GM23248 (cell line): ENCODE measurements at regions not wholly inside any gene's neighbourhood (a gene's known extent, or its start where the extent isn't known, plus 50 kb on each side); places are given as distances from the start of the nearest gene placed in this dataset. TPM values are rescaled to one million over a fixed set of nuclear protein-coding genes. Genes with fewer than 3 reads are reported as not detected.

Source experiments
- DNase-seq: peaks from one replicate; pipeline ENCODE4 v3.0.0-alpha.2; 2015
- H2AFZ ChIP-seq: fragments of 200-600 bp; sonication (generic); 2 replicates; pipeline ENCODE4 v1.6.1; 2016; ENCODE audit warnings: antibody characterized with exemption
- H3F3A ChIP-seq: fragments of 200-600 bp; sonication (generic); 2 replicates; pipeline ENCODE4 v1.6.1; 2016; ENCODE audit warnings: mild to moderate bottlenecking, antibody characterized with exemption, mixed run types; ENCODE audit not compliant: insufficient read depth
- H3K27ac ChIP-seq: fragments of 200-600 bp; sonication (generic); 2 replicates; pipeline ENCODE4 v1.5.1; 2016; ENCODE audit warnings: mild to moderate bottlenecking
- H3K27me3 ChIP-seq: fragments of 200-600 bp; sonication (generic); replicated peaks from 2 replicates; pipeline ENCODE4 v1.6.1; 2016; ENCODE audit warnings: mild to moderate bottlenecking; ENCODE audit not compliant: insufficient read depth
- H3K36me3 ChIP-seq: fragments of 200-600 bp; sonication (generic); 2 replicates; pipeline ENCODE4 v1.6.1; 2016; ENCODE audit warnings: low read depth, mild to moderate bottlenecking
- H3K4me1 ChIP-seq: fragments of 200-600 bp; sonication (generic); 2 replicates; pipeline ENCODE4 v1.6.1; 2016; ENCODE audit warnings: mild to moderate bottlenecking; ENCODE audit not compliant: insufficient read depth
- H3K4me2 ChIP-seq: fragments of 200-600 bp; sonication (generic); one replicate; pipeline ENCODE4 v1.6.1; 2016; ENCODE audit warnings: mild to moderate bottlenecking; ENCODE audit not compliant: unreplicated experiment
- H3K4me3 ChIP-seq: fragments of 200-600 bp; sonication (generic); 2 replicates; pipeline ENCODE4 v1.5.1; 2016; ENCODE audit warnings: mild to moderate bottlenecking
- H3K79me2 ChIP-seq: fragments of 200-600 bp; sonication (generic); 2 replicates; pipeline ENCODE4 v1.6.1; 2016; ENCODE audit warnings: mild to moderate bottlenecking; ENCODE audit not compliant: insufficient read depth
- H3K9ac ChIP-seq: fragments of 200-600 bp; sonication (generic); 2 replicates; pipeline ENCODE4 v1.6.1; 2016; ENCODE audit warnings: mild to moderate bottlenecking
- H3K9me2 ChIP-seq: fragments of 200-600 bp; sonication (generic); 2 replicates; pipeline ENCODE4 v1.6.1; 2016; ENCODE audit warnings: mixed run types, mild to moderate bottlenecking, moderate library complexity; ENCODE audit not compliant: insufficient read depth
- H3K9me3 ChIP-seq: fragments of 200-600 bp; sonication (generic); one replicate; pipeline ENCODE4 v1.6.1; 2017; ENCODE audit warnings: low read depth
- H4K20me1 ChIP-seq: fragments of 200-600 bp; sonication (generic); 2 replicates; pipeline ENCODE4 v1.6.0; 2016; ENCODE audit not compliant: insufficient read depth
- EZH2 ChIP-seq: fragments of 200-600 bp; sonication (generic); IDR thresholded peaks from 2 replicates; pipeline ENCODE4 v1.6.1; 2018; ENCODE audit warnings: antibody characterized with exemption, mild to moderate bottlenecking; ENCODE audit not compliant: insufficient read depth, poor library complexity, severe bottlenecking
- EZH2phosphoT487 ChIP-seq: fragments of 200-600 bp; sonication (generic); IDR thresholded peaks from 2 replicates; pipeline ENCODE4 v1.6.1; 2018; ENCODE audit warnings: antibody characterized with exemption, moderate library complexity, mild to moderate bottlenecking, low read depth; ENCODE audit not compliant: insufficient read depth
- WGBS, 2 experiments: methylation state at CpG; one replicate each; pipeline ENCODE4 v1.1.6; 2015 to 2017; ENCODE audit warnings: low lambda C conversion rate in 2 of 2, low coverage in 1 of 2; ENCODE audit errors: missing lambda C conversion rate in 2 of 2; 5-methylcytosine and 5-hydroxymethylcytosine counted together
- in situ Hi-C: fragments of 300-500 bp; cut with MboI; formaldehyde crosslinking; loops from 2 replicates; pipeline ENCODE4 v1.15.0; 2020
- microRNA counts: library from miRNA; unstranded; fragments of <30 nt; microRNA quantifications from one replicate; lab custom pipeline; 2016
- microRNA-seq: library from miRNA; unstranded; fragments of <30 nt; microRNA quantifications from one replicate; pipeline ENCODE4, GENCODE V29; 2016; ENCODE audit warnings: borderline number of aligned reads
- small RNA-seq: library from RNA; depleted of rRNA; stranded (forward); fragments of <200 nt; gene quantifications from one replicate; pipeline ENCODE3, GENCODE V24; 2014; ENCODE audit warnings: low read depth, low replicate concordance

DNA sequence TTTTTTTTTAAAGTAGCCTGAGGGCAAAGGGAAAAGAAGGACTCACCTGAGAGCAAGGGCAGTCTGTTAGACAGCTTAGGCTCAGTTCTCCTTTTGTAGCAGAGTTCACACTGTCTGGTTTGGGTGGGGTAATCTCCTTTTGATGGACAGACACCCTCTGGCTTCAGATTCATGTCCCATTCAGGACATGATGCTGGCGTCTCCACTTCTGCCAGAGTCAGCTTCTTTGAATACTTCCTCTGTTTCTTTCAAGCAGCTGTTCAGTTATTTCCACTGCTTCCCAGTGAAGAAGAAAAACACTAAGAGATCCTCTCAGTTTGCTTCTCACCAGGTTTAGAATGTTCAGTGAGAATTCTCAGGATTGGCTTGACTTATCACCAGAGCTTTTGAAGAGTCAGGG is 79.0 kb upstream of the HSD17B12 start:
- Histone ChIP-seq H3K9me2 (no peaks in the 10 kb centered on the region), H3K36me3 (no peaks in the 10 kb centered on the region), H4K20me1 (no peaks in the 10 kb centered on the region), H3K4me2 (no peak overlapping the region), H3K9me3 (no peaks in the 10 kb centered on the region), H3K27me3 (no peaks in the 10 kb centered on the region), H3K4me1 (no peaks in the 10 kb centered on the region), H2AFZ (no peak overlapping the region), H3K9ac (no peak overlapping the region), H3K27ac (no peak overlapping the region), H3K79me2 (no peaks in the 10 kb centered on the region), H3F3A (no peaks in the 10 kb centered on the region), H3K4me3 (no peak overlapping the region)
- DNase-seq, result no peak
- in situ Hi-C loops, result no loop called here
- TF ChIP-seq EZH2phosphoT487, result no peak
- no peak for TF ChIP-seq EZH2
- 50 to 63% methylated on average over 1 of the region's 1 CpG for WGBS, 2 experiments

DNA sequence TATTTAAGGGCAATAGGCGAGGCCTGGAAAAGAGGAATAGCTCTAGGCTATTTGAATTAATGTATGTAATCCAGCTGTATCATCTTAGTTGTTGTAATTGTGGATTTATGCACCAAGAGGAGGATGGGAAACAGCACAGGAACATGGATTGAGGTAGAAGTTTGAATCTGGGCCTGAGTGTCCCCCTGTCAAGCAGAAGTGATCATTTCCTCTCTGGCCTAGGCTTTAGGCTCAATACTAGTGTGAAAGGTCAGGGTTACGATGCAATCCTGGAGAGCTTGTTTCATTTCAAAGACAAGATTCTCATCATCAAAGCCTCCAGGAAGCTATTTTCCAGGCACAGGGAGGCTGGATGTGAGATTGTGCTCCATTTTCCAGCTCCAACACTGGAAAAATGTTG is 77.9 kb upstream of the HSD17B12 start:
- no peaks in the 10 kb centered on the region for H3K4me1 ChIP-seq
- no peak overlapping the region for H3K9ac ChIP-seq
- no peak overlapping the region for H3K27ac ChIP-seq
- no peaks in the 10 kb centered on the region for H3K9me2 ChIP-seq
- no peaks in the 10 kb centered on the region for H3K9me3 ChIP-seq
- in situ Hi-C loops, result no loop called here
- H3K27me3 ChIP-seq, result no peaks in the 10 kb centered on the region
- no peaks in the 10 kb centered on the region for H3F3A ChIP-seq
- no peaks in the 10 kb centered on the region for H3K79me2 ChIP-seq
- TF ChIP-seq EZH2phosphoT487 (no peak), EZH2 (no peak)
- WGBS, 2 experiments, result 61 to 72% methylated on average over 2 of the region's 2 CpGs
- no peak overlapping the region for H3K4me3 ChIP-seq
- H3K4me2 ChIP-seq, result no peak overlapping the region
- H2AFZ ChIP-seq, result no peak overlapping the region
- H4K20me1 ChIP-seq, result no peaks in the 10 kb centered on the region
- DNase-seq, result no peak
- no peaks in the 10 kb centered on the region for H3K36me3 ChIP-seq

DNA sequence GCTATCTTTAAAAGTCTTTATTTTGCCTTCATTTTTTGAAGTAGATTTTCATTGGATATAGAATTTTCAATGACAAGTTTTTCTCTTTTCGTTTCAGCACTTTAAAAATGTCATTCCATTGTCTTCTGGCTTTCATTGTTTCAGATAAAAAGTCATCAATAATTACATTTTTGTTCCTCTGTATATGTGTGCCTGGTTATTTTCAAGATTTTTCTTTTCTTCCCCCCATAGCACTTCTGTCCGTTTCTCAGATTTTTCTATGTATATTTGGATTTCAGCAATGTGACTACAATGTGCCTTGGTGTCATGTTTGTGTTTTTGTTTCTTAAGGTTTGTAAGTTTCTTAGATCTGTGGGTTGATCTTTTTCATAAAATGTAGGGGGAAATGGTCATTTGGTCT is 66.3 kb upstream of the HSD17B12 start:
- Histone ChIP-seq H3K36me3 (no peaks in the 10 kb centered on the region), H2AFZ (no peak overlapping the region), H3K27ac (no peak overlapping the region), H3K9me2 (no peaks in the 10 kb centered on the region), H3F3A (no peaks in the 10 kb centered on the region), H3K27me3 (no peaks in the 10 kb centered on the region), H3K9ac (no peak overlapping the region), H3K4me3 (no peak overlapping the region), H4K20me1 (no peaks in the 10 kb centered on the region), H3K4me2 (no peak overlapping the region), H3K79me2 (no peaks in the 10 kb centered on the region), H3K4me1 (no peaks in the 10 kb centered on the region), H3K9me3 (no peaks in the 10 kb centered on the region)
- no peak for TF ChIP-seq EZH2
- TF ChIP-seq EZH2phosphoT487, result no peak
- no peak for DNase-seq
- in situ Hi-C loops, result no loop called here
- WGBS, 2 experiments, result 44 to 49% methylated on average over 2 of the region's 2 CpGs

DNA sequence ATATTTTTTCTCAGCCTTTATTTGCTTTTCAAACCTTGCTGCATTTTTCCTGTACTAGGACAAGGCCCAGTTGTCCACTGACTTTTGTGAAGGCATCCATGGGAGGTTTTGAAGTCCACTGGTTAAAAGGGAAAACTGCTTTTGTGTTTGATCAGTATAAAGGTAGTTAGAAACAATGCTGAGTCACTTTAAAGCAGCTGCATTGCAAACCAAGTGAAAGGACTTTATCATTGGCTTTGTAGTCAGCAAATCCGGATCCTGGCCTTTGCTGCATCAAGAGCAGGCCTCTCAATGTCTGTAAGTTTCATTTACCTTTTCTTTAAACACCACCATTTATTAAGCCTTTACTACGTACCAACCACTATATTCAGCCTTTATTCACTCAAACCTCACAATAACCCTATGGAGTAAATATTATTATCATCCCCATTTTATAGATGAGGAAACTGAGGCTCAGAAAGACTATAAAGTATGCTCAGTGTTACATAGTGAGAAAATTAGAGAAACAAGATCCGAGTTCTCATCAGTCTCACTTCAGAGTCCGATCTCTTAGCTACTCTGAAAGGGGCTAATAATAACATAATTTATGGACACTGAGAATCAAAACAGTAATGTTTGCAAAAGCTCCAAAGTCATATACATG is 60.6 kb upstream of the HSD17B12 start:
- no peaks in the 10 kb centered on the region for H4K20me1 ChIP-seq
- no peaks in the 10 kb centered on the region for H3F3A ChIP-seq
- no peaks in the 10 kb centered on the region for H3K4me1 ChIP-seq
- in situ Hi-C loops, result no loop called here
- H2AFZ ChIP-seq, result no peak overlapping the region
- H3K27ac ChIP-seq, result no peak overlapping the region
- no peak overlapping the region for H3K4me2 ChIP-seq
- H3K79me2 ChIP-seq, result no peaks in the 10 kb centered on the region
- H3K27me3 ChIP-seq, result no peaks in the 10 kb centered on the region
- TF ChIP-seq EZH2phosphoT487 (no peak), EZH2 (no peak)
- H3K9me2 ChIP-seq, result no peaks in the 10 kb centered on the region
- H3K9ac ChIP-seq, result no peak overlapping the region
- 82 to 88% methylated on average over 4 of the region's 4 CpGs for WGBS, 2 experiments
- no peak for DNase-seq
- H3K9me3 ChIP-seq, result no peaks in the 10 kb centered on the region
- no peaks in the 10 kb centered on the region for H3K36me3 ChIP-seq
- H3K4me3 ChIP-seq, result no peak overlapping the region

DNA sequence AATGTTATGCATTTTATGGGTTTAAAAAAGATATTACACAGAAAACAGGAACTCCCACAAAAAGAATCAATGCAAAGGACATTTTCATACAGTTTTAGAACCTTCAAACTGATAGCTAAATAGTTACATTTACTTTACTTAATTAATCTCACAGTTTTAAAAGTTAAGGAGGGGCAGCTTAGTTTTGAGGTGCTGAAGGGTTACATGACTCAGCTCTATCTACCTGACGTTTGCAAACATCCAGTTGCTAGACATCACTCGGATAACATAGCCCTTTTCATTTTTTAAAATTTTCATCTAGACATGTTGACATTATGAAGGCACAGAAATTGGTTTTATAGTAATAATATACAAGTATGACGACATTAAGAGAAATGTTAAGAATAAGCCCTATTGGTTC is 53.7 kb upstream of the HSD17B12 start:
- no peak overlapping the region for H2AFZ ChIP-seq
- no peaks in the 10 kb centered on the region for H3F3A ChIP-seq
- no peak overlapping the region for H3K4me2 ChIP-seq
- no peak overlapping the region for H3K4me3 ChIP-seq
- TF ChIP-seq EZH2phosphoT487 (no peak), EZH2 (no peak)
- peaks cover 4% of the 10 kb centered on the region; the same call in 1 of the 2 replicates for H3K4me1 ChIP-seq
- no peaks in the 10 kb centered on the region for H4K20me1 ChIP-seq
- WGBS, 2 experiments, result 72 to 76% methylated on average over 3 of the region's 3 CpGs
- in situ Hi-C loops, result no loop called here
- no peaks in the 10 kb centered on the region for H3K27me3 ChIP-seq
- DNase-seq, result no peak
- H3K9me3 ChIP-seq, result no peaks in the 10 kb centered on the region
- H3K36me3 ChIP-seq, result no peaks in the 10 kb centered on the region
- H3K9me2 ChIP-seq, result no peaks in the 10 kb centered on the region
- no peaks in the 10 kb centered on the region for H3K79me2 ChIP-seq
- no peak overlapping the region for H3K27ac ChIP-seq
- no peak overlapping the region for H3K9ac ChIP-seq

MicroRNAs encoded in the stretch of these regions (microRNA counts, 767-probe panel; counts per million panel counts)
- microRNA hsa-miR-129-2-3p (lab: Ali Mortazavi, UCI) (4,602 counts per million, percentile 88 among the panel's probes with 10 or more counts), microRNA hsa-miR-129-5p (lab: Ali Mortazavi, UCI) (447 counts per million, percentile 86 among the panel's probes with 10 or more counts), microRNA hsa-miR-670 (lab: Ali Mortazavi, UCI) (447 counts per million, percentile 86 among the panel's probes with 10 or more counts)

Small RNA genes in the stretch of these regions (microRNA-seq; reads per million reads assigned to microRNA genes)
- gene MIR129-2 (48.6 reads per million, percentile 41 among the genes with 10 or more reads in this experiment), gene MIR670 (not detected)

Small RNA genes in the stretch of these regions (small RNA-seq; reads per million reads assigned to genes)
- gene MIR129-2 (not detected), gene MIR670 (not detected)
